Hypothalamus (tissue), 51 donors: ENCODE measurements at regions not wholly inside any gene's neighbourhood (a gene's known extent, or its start where the extent isn't known, plus 50 kb on each side); places are given as distances from the start of the nearest gene placed in this dataset.
"Not testable (repeated sequence)": the region's sequence is repeated elsewhere in the genome, so short reads cannot be mapped to it uniquely, and the experiment has no call there.

Experiments used
- DNase-seq, 51 donors: peaks; one replicate each; lab custom pipeline; 2025; lab: John Stamatoyannopoulos, UW

DNA sequence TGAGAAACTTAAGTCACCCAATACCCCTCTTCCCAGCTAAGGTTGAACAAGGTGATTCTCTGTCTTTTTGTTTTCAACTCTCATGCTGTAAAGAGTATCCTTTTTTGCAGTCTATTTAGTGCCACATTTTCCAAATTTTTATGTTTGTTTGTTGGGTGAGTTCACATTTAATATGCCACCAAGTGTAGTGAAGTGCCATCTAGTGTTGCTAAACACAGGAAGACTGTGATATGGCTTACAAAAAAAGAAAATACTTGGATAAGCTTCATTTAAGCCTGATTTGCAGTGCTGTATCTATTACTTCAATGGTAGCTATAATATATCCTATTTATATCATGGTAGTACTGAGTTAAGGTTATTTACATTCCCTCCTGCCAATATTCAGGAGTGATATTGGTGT is 319.2 kb upstream of the CHORDC1 start:
- DNase-seq: no peak

DNA sequence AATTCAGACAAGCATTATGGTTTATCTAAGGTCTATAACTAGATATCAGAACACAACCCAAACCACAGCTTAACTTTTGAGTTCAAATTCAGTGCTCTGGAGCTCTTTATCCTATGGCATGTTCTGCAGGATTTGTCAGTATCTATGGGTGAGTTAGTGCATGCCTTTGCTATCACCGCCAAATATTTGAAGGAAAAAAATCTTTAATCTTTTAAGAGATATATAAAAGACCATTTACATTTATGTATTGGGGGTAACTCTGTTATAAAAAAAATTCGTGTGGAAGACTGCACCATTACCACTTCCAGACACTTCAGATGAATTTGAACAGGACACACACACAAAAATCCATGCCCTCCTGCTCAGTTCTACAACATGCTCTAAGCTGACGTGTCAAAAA is 313.5 kb upstream of the CHORDC1 start:
- no peak for DNase-seq

DNA sequence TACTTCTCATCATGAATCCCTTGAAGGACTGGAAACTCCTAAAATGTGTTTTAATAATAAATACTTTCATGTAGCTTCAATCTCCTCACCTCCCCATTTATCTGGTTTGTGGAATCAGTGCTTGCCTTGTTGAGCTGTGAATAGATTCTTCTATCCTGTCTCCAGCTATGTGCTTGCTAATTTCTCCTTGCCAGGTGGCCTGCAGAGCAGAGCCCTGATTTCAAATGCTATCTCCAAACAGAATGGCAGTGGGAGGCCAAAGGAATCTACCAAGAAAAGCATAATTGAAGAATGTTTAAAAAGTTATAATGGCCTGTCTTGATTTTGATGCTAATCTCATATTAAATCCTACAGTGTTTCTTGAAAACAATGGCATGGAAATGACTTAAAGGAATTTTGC is 309.3 kb upstream of the CHORDC1 start:
- no peak for DNase-seq

DNA sequence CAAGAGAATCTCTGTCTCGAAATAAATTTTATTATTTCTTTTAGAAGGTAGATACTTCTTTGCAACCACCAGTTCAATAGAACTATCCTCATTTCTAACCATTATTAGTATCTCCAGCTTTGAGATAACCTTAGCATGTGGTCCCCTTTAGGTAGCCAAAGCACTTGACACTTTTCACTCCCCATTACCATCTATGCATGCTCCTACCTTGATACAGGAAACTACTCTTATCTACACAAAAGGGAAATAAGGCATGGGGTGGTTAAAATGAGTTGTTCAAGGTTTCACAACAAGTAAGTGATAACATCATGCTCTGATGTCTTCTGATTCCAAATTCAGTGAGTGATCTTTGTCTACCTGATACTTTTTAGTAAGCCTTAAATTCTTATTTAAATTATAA is 308.2 kb upstream of the CHORDC1 start:
- no peak for DNase-seq

DNA sequence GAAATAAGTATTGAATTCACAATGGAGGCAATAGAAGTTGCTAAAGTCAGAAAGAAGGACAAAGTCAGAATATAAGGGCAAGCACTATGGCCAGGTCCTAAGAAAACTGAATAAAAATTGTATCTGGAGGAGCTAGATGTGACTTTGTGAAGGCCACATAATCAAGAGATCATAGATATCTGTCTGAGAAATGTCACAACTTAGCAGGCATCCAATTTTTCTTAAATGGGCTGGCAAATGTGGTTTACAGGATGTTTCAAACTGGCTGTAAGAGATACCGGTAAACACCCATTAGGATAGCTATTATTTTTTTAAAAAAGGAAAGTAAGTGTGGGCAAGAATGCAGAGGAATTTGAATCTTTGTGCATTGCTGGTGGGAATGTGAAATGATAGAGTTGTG is 303.1 kb upstream of the CHORDC1 start:
- DNase-seq: no peak

DNA sequence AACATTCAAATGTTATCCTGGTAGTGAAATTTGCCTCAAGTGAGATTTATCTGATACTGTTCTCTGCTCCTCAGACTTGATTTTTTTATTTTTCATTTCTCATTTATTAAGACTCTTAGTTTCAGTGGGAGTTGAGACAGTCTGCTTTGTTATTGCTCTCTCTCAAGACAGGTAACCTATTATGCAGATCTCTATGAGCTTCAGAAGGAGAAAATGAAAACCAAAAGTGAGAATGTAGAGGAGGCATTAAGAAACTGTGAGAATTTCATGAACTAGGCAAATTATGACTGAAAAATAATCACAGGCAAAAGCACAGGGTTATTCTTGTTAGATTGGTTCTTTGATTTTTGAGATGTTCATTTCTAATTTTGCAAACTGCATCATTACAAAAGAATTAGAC is 290.0 kb upstream of the CHORDC1 start:
- DNase-seq: no peak

DNA sequence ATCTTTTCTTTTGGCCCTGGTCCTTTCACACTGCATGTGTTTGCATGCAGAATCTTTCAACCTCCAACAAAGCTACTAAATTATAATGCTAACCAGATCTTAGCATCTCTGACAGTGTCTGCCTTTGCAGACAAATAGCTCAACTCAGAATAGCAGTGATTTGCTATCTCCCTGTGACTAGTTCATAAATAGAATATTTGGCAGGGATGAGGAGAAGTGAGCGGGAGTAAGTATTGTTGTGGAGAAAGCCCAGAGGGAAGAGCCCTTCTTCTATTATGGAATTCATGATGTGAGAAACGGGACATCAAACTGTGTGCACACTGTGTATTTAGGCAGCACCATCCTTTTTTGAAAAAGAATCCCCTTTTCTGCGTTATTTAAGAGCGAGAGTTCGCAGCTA is 288.0 kb upstream of the CHORDC1 start:
- DNase-seq: no peak

DNA sequence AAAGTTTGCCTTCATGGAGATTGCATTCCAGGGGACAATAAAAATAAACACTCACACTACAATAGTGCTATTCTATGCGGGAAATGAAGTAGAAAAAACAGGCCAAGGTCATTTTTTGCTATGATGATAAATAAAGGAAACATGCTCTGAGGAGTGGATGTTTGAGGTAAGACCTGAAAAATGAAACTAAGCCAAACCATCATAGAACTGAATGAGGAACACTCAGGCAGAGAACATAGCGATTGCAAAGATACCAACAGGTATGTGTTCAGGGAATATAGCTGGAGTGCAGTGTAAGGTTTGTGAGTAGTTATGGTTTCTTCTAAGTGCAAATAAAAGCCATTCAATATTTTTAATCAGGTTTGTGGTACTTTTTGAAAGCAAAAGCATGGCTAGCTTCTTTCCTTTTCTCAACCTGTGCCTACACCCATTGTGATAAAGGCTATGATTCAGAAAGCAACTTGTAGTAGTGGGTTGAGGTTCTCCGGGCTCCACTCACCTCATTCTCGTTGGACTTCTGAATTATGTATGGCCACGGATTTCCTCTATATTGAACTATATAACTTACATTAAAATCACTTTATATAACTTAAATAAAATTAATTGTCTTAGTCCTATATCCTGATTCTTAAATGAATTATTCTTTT is 278.2 kb upstream of the CHORDC1 start:
- no peak for DNase-seq

DNA sequence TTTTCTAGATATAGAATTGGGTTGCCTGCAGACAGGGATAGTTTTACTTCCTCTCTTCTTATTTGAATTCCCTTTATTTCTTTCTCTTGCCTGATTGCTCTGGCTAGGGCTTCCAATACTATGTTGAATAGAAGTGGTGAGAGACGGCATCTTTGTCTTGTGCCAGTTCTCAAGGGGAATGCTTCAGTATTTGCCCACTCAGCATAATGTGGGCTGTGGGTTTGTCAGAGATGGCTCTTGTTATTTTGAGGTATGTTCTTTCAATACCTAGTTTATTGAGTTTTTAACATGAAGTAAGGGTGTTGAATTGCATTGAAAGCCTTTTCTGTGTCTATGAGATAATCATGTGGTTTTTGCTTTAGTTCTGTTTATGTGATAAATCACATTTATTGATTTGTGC is 273.9 kb upstream of the CHORDC1 start:
- DNase-seq: no peak

DNA sequence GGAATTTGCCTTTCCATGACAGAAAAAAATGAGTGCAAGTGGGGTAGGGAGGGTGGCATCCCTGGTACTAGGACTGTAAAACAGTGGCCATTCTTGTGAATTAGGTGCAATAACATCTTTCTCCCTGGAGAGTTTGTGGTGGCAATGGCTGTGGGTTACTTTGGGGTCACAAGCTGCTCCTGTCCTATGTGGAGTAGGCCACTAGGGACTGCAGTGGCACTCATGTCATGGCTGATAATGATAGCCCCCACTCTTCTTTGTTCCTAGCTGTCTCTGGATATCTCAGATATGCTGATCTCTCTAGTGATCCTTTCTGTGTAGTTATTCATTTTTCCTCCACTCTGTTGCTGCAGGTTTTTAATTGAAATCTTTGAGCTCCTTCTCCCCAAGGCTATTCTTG is 270.5 kb upstream of the CHORDC1 start:
- no peak for DNase-seq

DNA sequence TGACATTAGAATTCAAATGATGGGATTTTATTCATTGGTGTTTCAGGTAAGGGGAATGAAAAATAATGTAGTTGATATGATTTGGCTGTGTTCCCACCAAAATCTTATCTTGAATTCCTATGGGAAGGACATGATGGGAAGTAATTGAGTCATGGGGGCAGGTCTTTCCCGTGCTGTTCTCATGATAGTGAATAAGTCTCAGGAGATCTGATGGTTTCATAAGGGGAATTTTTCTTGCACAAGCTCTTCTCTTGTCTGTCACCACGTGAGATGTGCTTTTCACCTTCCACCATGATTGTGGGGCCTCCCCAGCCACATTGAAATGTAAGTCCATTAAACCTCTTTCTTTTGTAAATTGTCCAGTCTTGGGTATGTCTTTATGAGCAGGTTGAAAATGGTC is 268.6 kb upstream of the CHORDC1 start:
- no peak for DNase-seq

DNA sequence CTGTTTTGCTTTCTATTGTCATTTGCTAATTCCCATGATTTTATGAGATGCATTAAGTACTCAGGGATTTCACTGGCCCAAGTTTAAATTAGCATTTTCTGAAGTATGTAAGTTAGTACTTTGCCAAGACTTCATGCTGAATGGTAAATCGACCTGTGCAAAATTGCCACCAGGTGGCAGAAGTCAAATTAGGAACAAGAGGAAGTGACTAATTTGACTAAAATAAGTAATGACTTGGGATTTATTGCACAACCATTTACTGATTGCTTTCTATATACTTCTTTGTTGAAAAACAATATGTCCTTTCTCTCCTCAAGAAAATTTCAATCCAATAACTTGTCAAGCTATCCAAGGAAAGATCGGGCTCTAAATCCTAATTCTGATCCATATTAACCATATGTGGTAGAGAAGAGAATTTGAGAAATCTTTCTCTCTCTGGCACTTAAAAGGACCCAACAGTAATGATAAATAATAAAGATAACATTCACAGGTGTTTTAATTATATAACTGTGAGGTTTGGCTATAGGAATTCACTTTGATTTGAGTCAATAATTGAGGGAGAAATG is 253.7 kb upstream of the CHORDC1 start:
- peak in 5 of 51 donors; percentile 0 to 12 (median 1) for DNase-seq

DNA sequence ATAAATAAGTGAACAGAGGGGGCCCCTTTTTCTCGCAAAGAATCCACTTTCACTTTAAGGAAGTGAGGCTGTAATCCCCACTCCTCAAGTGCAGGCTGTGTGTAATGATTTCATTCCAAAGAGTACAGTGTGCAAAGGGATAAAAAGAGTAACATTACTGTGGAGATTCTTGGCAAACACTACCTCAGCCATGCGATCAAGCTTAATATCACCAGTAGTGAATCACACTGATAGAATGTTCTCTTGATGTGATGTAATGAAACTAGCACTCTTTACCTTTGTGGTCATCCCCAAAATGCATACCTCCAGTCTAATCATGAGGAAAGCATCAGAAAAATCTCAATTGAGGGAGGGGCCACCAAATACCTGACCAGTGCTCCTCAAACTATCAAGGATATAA is 246.1 kb upstream of the CHORDC1 start:
- no peak for DNase-seq

DNA sequence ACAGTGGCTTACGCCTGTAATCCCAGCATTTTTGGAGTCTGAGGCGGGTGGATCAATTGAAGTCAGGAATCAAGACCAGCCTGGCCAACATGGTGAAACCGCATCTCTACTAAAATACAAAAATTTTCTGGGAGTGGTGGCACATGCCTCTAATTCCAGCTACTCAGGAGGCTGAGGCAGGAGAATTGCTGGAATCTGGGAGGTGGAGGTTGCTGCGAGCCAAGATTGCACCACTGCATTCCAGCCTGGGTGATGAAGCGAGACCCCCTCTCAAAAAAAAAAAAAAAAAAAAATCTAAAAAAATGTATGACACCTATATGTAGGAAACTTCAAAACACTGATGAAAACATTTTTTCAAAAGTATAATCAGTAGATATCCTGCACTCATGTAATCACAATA is 242.7 kb upstream of the CHORDC1 start:
- no peak for DNase-seq

DNA sequence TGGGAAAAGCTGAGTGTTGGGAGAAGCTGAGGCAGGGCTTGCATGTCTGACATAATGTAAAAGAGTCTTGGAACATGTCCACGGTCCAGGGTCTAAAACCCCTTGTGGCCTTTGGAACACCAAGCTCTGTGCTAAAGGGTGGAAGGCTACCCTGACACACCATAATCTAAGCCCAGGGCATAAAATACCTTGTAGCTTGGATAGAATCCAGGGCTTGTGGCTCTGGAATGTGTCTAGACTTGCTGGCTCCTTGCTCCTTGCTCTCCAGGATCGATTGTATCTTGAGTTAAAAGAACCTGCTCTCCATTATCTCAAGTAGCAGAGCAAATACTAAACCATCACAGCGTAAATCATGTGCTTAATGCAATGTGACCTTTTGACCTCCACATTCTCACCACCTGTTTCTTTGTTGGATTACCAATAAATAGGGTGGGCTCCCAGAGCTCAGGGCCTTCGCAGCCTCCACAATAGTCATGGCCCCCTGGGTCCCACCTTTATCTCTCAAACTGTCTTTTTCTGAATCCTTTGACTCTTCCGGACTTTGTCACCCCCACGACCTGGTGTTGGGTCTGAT is 232.6 kb upstream of the CHORDC1 start:
- not testable (repeated sequence) for DNase-seq

DNA sequence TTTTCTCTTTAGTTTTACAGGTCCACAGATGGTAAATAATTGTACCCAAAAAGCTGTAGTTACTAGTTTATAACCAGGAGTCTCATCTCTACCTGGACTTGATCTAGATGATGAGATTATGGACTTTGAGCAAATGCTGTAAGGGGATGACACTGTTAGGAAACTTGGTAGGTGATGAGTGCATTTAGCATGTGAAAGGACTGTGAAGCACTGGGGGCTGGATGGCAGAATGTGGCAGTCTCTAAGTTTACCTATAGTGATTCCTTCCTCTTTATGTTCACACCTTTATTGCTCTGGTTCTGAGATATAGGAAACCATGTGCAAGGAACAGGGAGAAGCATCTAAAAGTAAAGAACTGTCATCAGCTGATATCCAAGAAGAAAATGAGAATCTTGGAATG is 230.7 kb upstream of the CHORDC1 start:
- DNase-seq: no peak

DNA sequence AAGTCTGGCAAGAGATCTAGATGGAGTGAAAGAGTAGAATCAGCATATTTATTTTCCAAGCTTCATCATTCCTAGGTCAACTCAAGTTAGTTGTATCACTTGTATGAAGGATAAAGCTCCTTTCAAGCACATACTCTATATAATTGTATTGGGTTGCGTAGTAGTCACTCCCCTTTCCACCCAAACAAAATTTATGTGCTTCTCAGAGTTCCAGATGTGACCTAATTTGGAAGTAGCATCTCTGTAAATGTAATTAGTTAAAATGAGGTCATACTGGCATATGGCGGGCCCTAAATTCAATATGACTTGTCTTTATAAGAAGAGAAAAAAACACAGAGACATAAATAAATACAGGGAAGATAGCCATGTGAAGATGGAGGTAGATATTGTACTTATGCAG is 226.8 kb upstream of the CHORDC1 start:
- DNase-seq: no peak

DNA sequence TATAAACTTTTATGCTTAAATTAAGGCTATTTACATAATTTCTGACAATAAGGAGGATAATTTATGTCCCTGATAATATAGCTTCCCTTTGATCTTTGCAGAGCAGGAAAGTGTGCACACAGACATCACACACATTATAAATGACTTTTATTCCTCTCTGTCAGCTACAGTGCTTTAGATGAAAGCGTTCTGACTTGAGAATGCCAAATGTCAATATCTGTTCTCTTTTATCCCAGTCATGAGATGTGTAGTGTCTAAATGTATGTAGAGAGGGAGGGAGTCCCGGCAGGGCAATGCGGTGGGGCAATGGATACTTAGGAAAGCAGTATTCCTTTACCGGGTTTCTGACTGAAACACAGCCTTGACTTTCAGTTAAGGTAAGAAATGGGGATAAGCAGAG is 225.4 kb upstream of the CHORDC1 start:
- DNase-seq: no peak

DNA sequence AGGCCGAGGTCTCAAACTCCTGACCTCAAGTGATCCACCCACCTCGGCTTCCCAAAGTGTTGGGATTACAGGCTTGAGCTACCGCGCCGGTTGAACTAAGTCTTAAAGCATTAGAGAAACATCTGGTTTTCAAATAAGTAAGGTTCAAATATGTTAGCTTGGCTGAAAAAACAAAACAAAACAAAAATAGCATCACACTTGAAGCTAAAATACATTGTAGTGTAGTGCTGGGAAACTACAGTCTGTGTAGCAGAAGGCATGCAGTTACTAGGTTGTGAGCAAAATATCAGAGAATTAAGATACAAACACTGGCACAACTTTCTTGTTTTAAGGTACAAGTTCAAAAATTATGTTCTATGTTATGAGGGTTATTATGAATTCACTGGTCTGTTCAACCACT is 224.8 kb upstream of the CHORDC1 start:
- DNase-seq: no peak

DNA sequence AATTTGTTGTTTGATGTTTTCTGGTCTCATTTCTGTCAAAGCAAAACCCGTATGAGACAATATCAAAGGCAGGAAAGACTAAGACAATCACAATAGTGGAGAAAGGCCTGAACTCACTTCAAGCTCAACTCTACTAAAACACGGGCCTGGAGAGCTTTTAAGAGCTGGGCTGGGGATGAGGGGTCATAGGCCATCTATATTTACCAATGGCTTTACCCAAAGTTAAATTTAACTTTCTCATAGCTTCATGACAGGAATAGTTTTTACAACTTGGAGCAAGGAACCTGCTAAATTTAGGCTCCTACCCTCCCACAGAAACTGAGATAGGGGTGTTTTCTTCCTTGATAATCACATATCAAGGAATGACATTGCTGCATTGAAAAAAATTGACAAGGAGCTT is 223.4 kb upstream of the CHORDC1 start:
- no peak for DNase-seq

DNA sequence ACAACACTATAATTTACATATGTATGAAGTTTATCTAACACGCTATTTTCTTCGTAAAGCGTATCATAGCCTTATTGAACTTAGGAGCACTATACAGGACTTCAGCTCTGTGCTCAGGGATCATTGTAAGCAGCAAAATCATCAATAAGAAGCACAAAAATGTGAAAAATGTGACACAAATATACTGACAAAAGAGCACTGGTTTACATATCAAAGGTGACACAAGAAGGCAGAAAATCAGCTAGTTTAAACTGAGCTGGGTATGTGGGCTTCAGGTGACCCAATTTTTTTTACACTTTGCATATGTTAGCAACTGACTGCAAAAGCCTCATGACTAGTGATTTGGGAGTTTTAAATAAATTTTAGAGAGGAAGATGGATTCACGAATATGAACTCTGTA is 215.2 kb upstream of the CHORDC1 start:
- no peak for DNase-seq

DNA sequence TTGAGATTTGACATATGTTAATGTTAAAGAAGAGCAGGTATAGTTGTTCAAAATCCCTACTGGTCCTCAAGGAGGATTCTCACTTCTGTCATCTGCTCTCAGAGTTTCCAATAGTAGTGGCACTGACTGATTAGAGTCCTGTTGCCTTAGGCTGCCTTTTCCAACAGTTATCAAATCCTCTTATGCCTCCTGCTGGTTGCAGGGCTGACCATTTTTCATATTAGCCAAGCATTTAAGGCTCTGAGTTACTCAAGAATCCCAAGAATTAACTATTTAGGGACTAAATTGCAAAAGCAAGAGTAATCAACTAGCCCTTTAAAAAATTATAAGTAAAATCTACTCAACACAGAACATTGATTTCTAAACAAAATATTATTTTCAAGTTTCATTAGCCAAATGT is 212.0 kb upstream of the CHORDC1 start:
- no peak for DNase-seq

DNA sequence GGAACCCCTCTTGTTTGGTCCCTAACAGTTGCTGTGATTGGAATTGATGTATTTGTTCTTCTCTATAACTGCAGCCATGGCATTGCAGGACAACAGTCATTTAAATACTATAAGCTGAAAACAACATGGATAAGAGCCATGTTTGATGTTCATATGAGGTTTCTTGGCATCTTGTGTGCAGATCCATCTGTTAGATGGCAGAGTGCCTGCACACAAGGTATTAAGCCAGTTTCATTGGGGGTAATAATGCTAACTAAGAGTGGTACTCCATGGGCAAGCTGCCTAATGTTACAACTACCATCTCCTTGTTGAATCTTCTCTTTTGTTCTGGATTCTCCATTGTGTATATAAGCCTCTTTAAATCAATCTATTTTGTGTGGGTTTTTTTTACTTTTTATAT is 206.0 kb upstream of the CHORDC1 start:
- DNase-seq: no peak
